Epithelial cell of esophagus (primary cell): ENCODE measurements at regions not wholly inside any gene's neighbourhood (a gene's known extent, or its start where the extent isn't known, plus 50 kb on each side); places are given as distances from the start of the nearest gene placed in this dataset.

Experiments used
- DNase-seq: peaks from one replicate; pipeline ENCODE4 v3.0.0; 2010; ENCODE audit warnings: low read depth
- H3K4me3 ChIP-seq: 2 replicates; pipeline ENCODE4 v1.5.1; 2011; ENCODE audit warnings: mild to moderate bottlenecking, low read length, control low read depth
- CTCF ChIP-seq: IDR thresholded peaks from 2 replicates; pipeline ENCODE4 v1.5.1; 2011; ENCODE audit warnings: low read depth, mild to moderate bottlenecking, low read length, control low read depth, inconsistent platforms; ENCODE audit not compliant: insufficient read depth; ENCODE audit errors: missing control alignments

GRCh38 chr5:106412606-106413005 lies 1258.1 kb downstream of the EFNA5 start:
- no peak for TF ChIP-seq CTCF
- no peak overlapping the region for H3K4me3 ChIP-seq
- DNase-seq = no peak

DNA sequence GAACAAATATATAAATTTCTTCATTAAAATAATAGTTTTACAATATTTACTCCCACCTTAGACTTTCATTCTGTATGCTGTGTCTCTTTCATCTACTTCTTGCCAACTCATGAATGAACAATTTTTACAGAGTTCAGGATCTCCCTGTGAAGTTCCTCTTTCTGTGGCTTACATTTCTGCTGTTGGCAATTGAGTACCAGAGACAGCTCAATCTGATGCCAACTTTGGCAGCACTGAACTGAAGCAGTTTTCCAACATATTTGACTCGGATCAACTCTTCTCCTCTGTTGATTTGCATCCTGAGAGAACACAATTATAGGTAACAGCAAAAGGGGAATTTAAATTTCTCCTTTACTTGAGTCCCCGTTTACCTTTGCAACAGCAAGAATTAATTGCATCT lies 1262.2 kb downstream of the EFNA5 start:
- no peak overlapping the region for H3K4me3 ChIP-seq
- DNase-seq = no peak
- TF ChIP-seq CTCF = no peak

DNA sequence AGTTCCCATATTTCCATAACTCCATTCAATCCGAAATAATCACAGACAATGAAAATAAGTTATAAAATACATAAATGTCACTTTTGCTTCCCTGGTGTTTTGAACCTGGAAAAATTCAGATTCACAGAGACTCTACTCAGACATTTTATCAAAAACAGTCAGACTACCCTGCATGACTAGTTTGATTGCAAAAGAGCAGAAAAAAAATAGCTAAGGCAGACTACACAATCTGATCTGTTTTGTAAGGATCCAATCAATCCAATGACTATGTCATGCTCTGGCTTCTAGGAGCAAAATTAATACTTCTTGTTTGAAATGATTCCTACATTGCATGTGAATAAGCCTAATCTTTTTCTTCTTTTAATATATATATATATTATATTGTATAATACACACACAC lies 1262.6 kb downstream of the EFNA5 start:
- no peak overlapping the region for H3K4me3 ChIP-seq
- TF ChIP-seq CTCF = no peak
- peak; percentile 47 for DNase-seq

DNA sequence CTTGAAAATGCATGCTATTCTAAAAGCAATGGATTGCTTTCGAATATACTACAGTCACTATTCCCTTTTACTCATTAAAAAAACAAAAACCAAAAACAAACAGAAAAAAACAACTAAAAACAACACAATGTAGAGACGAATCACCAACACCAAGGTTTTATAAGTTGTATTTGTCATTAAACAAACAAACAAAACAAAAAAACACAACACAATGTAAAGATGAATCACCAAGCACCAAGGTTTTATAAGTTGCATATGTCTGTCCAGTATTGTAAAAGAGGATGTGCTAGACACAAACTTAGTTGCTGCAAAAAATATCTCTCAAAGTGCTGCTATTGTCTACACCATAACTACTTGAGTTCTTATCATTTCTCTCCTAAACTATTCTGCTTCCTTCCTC lies 1269.2 kb downstream of the EFNA5 start:
- peak; percentile 46 for DNase-seq
- H3K4me3 ChIP-seq = no peak overlapping the region
- no peak for TF ChIP-seq CTCF

- no peak overlapping the region for H3K4me3 ChIP-seq
- TF ChIP-seq CTCF = no peak
- peak; percentile 82 for DNase-seq
These were observed 1271.3 kb downstream of the EFNA5 start for GRCh38 chr5:106399391-106399790.

GRCh38 chr5:106397700-106398099 lies 1273.0 kb downstream of the EFNA5 start:
- DNase-seq = peak; percentile 97
- no peak overlapping the region for H3K4me3 ChIP-seq
- no peak for TF ChIP-seq CTCF

DNA sequence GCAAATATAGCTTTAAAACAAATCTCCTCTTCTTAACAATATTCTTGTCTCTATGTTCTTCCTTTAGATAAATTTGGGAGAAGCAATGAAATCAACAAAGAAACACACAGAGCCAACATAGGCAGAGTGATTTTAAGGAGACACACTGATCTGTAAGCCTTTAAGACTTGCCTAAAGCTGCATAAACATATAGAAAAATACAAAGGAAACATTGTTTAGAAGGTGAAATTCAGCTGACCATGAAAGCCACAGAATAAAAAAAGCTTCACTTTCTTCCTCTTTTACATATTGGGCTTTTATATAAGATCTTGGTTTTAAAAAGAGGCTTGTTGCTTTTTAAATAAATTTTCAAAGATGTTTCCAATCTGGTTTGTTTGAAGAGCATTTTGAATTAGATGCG lies 1277.5 kb downstream of the EFNA5 start:
- DNase-seq = no peak
- H3K4me3 ChIP-seq = no peak overlapping the region
- TF ChIP-seq CTCF = no peak
